Chondrocyte (in vitro differentiated cells): ENCODE measurements at regions not wholly inside any gene's neighbourhood (a gene's known extent, or its start where the extent isn't known, plus 50 kb on each side); places are given as distances from the start of the nearest gene placed in this dataset.

ENCODE experiments used
- DNase-seq: peaks from one replicate; pipeline ENCODE4 v3.0.0; 2021; ENCODE audit warnings: mixed read lengths, low spot score
- H3K27ac Mint-ChIP-seq: one replicate; pipeline ENCODE4 v1.8.0; 2021; ENCODE audit warnings: mild to moderate bottlenecking, moderate library complexity, mixed read lengths; ENCODE audit not compliant: unreplicated experiment
- H3K27me3 Mint-ChIP-seq: 2 replicates; pipeline ENCODE4 v1.8.0; 2021; ENCODE audit warnings: low read depth, mixed read lengths
- H3K36me3 Mint-ChIP-seq: 2 replicates; pipeline ENCODE4 v1.8.0; 2021; ENCODE audit warnings: low read depth, mixed read lengths
- H3K4me1 Mint-ChIP-seq: 2 replicates; pipeline ENCODE4 v1.8.0; 2021; ENCODE audit warnings: low read depth, mild to moderate bottlenecking, mixed read lengths
- H3K4me3 Mint-ChIP-seq: one replicate; pipeline ENCODE4 v1.8.0; 2021; ENCODE audit warnings: mild to moderate bottlenecking, moderate library complexity, mixed read lengths; ENCODE audit not compliant: unreplicated experiment
- H3K9me3 Mint-ChIP-seq: 2 replicates; pipeline ENCODE4 v1.8.0; 2021; ENCODE audit warnings: low read depth, mixed read lengths
- CTCF ChIP-seq: fragments of 200-600 bp; sonication (generic); IDR thresholded peaks from 2 replicates; pipeline ENCODE4 v1.5.0; 2021; ENCODE audit warnings: antibody characterized with exemption, mild to moderate bottlenecking, moderate library complexity

GRCh38 chr6:101284131-101284530 is 109.4 kb upstream of the GRIK2 start:
- TF ChIP-seq CTCF, result no peak
- no peaks in the 10 kb centered on the region for H3K9me3 Mint-ChIP-seq
- no peak overlapping the region for H3K4me3 Mint-ChIP-seq
- no peaks in the 10 kb centered on the region for H3K4me1 Mint-ChIP-seq
- no peaks in the 10 kb centered on the region for H3K36me3 Mint-ChIP-seq
- H3K27ac Mint-ChIP-seq, result no peak overlapping the region
- no peaks in the 10 kb centered on the region for H3K27me3 Mint-ChIP-seq
- peak; percentile 58 for DNase-seq

- no peaks in the 10 kb centered on the region for H3K36me3 Mint-ChIP-seq
- peaks cover 6% of the 10 kb centered on the region for H3K9me3 Mint-ChIP-seq
- H3K4me3 Mint-ChIP-seq, result no peak overlapping the region
- no peaks in the 10 kb centered on the region for H3K4me1 Mint-ChIP-seq
- DNase-seq, result no peak
- TF ChIP-seq CTCF, result no peak
- no peaks in the 10 kb centered on the region for H3K27me3 Mint-ChIP-seq
- H3K27ac Mint-ChIP-seq, result no peak overlapping the region
These were observed 107.4 kb upstream of the GRIK2 start for GRCh38 chr6:101286146-101286545.

GRCh38 chr6:101290346-101290745 is 103.2 kb upstream of the GRIK2 start:
- DNase-seq, result no peak
- H3K36me3 Mint-ChIP-seq, result no peaks in the 10 kb centered on the region
- no peaks in the 10 kb centered on the region for H3K27me3 Mint-ChIP-seq
- H3K4me1 Mint-ChIP-seq, result no peaks in the 10 kb centered on the region
- no peak overlapping the region for H3K4me3 Mint-ChIP-seq
- no peak for TF ChIP-seq CTCF
- H3K27ac Mint-ChIP-seq, result no peak overlapping the region
- peaks cover 6% of the 10 kb centered on the region for H3K9me3 Mint-ChIP-seq

- H3K27me3 Mint-ChIP-seq, result no peaks in the 10 kb centered on the region
- no peak overlapping the region for H3K27ac Mint-ChIP-seq
- H3K4me1 Mint-ChIP-seq, result no peaks in the 10 kb centered on the region
- no peak for DNase-seq
- H3K9me3 Mint-ChIP-seq, result peaks cover 6% of the 10 kb centered on the region
- no peak overlapping the region for H3K4me3 Mint-ChIP-seq
- H3K36me3 Mint-ChIP-seq, result no peaks in the 10 kb centered on the region
- TF ChIP-seq CTCF, result no peak
These were observed 99.4 kb upstream of the GRIK2 start for GRCh38 chr6:101294051-101294638.

- no peak overlapping the region for H3K4me3 Mint-ChIP-seq
- no peaks in the 10 kb centered on the region for H3K27me3 Mint-ChIP-seq
- H3K27ac Mint-ChIP-seq, result no peak overlapping the region
- H3K36me3 Mint-ChIP-seq, result no peaks in the 10 kb centered on the region
- H3K9me3 Mint-ChIP-seq, result peaks cover 6% of the 10 kb centered on the region
- no peaks in the 10 kb centered on the region for H3K4me1 Mint-ChIP-seq
- TF ChIP-seq CTCF, result no peak
- DNase-seq, result no peak
These were observed 98.8 kb upstream of the GRIK2 start for GRCh38 chr6:101294676-101295075.
